Putamen (tissue), 1 donor: ENCODE measurements at regions not wholly inside any gene's neighbourhood (a gene's known extent, or its start where the extent isn't known, plus 50 kb on each side); places are given as distances from the start of the nearest gene placed in this dataset.
"Not testable (repeated sequence)": the region's sequence is repeated elsewhere in the genome, so short reads cannot be mapped to it uniquely, and the experiment has no call there.

Experiments
- DNase-seq: peaks from one replicate; pipeline ENCODE4 v3.0.0-alpha.2; 2016; ENCODE audit warnings: low spot score

DNA sequence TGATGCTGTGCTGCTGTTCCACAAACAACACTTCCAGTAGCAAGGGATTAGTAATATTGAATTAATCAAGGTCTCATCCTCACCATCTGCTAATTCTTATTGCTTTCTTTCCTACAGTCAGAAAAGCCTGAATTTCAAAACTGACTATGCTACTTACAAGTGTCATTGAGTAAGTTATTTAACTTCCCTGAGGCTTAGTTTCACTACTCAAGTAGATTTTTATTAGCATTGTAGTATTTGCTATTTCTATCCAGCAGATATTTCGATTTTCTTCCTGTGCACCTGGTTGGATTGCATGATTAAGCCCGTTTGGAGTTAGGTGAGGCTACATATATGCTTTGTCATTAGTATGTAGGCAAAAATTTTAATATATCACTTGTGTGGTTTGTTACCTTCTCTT lies 591.5 kb downstream of the TRHDE start:
- no peak for DNase-seq

DNA sequence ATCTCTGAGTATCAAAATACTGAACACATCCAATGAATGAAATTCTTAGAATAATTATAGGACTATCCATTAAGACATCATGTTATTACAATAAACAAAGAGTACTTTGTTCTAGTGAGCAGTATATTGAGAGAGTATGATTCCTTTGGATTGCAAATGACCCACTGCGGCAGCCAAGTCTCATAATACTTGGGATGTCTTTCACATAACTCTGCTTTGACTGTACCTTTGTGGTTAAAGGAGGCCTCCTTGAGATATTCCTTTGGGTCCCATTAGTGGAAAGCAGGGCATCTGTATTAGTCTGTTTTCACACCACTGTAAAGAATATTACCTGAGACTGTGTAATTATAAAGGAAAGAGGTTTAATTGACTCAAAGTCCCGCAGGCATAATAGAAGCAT lies 593.8 kb downstream of the TRHDE start:
- DNase-seq = no peak

DNA sequence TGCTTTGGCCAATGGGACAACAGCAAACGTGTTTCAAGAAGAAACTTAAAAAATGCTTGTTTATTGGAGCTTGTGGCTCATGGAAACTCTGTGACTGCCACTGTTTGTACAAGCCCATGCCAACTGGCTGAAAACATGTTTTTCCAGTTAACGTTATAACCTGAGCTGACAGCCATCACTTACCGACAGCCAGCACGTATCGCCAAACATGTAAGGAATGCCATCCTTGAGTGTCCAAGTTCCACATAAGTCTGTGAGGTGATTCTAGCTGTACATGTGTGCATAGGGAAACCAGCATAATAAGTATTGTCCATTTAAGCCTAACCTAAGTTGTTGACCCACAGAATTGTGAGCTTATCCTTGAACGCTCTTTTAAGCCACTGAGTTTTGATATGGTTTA lies 596.9 kb downstream of the TRHDE start:
- DNase-seq = no peak

DNA sequence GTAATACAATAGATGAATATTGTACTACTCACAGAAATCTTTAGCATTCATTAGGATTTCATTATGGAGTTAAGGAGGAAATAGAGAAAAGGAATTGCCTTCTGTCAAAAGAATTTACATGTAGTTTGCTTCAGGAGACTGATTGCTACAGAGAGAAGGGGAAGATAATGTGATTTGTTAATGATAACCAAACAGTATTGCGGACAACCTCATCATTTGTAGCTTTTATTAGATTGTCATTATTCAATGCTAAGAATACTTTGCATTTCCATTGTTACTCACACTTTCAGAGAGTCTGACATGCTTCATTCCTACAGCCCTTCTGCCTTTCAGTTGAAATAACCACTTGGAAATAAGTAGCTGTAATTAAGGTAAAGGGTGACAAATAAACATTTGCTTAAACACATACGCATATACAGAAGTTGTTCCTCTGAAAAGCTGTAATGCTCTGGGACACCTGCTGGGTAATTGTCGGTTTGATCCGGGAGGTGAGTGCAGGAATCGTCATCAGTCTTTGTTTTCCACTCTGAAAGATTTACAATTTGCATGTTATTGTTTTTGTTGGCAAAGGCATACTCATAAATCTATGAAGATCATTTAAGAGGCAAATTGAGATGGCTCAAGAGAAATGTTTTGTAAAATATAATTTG lies 600.2 kb downstream of the TRHDE start:
- no peak for DNase-seq

DNA sequence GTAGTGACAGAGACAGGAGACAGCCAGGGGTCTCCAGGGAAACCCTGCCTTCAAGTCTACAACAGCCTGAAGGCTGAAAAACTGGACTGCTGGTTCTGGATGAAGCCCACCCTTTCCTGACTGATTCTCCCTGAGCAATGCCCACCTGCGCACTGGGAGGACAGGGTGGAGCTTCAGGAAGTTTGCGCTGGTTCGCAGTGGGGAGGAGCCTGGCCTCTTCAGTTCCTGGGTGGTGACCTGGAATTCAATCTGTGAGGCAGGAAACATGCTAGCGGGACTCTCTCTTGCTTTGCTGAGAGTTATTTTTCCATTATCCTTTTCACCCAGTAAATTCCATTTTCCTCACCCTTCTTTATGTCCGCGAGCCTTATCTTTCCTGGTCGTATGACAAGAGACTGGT lies 600.8 kb downstream of the TRHDE start:
- no peak for DNase-seq

DNA sequence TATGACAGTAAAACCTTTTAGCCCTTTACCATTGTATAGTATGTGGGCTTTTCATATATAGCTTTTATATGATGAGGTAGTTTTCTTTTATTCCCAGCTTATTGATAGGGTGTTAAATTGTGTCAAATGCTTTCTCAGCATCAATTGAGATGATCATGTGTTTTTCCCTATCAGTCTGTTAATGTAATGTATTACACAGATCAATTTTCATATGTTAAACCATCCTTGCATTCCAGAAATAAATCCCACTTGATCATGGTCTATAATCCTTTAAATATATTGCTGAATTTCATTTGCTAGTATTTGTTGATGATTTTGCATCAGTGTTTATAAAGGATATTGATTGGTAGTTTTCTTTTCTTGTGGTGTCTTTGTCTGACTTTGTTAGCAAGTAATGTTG lies 603.9 kb downstream of the TRHDE start:
- DNase-seq = no peak

DNA sequence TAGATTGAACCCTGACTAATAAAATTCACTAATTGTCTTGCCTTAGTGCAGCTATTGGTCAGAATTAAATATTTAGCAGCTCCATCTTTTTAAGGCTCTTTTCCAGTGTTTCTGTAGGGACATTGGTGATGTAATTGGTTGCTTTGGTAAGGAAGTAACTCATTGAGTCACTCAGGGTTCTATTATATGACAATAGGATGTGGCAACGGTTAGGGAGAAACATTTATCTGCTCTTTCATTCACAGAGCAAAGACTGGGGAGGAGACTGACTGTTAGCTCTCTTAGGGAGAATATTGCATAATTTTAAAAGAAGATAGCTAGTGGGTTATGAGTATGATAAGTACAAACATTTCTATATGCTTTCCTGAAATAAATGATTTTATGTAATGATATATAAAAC lies 616.5 kb downstream of the TRHDE start:
- no peak for DNase-seq

DNA sequence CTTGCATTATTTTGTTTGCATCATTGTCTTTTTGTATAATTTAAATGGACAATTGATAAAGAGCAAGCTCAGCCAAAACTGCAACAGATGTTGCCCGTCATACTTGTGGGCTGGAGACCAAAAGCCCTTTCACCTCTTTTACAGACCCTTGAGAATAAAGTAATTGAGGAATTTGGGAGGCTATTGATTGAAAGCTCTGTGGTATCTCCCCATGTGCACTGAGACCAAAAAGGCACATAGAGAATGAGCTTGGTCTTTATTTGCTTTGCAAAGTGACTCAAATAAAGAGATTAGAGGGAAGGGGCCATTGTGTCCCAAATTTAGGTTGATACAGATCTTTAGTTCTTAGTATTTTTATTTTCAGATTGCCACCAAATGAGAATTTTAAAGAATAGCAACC lies 617.6 kb downstream of the TRHDE start:
- no peak for DNase-seq

DNA sequence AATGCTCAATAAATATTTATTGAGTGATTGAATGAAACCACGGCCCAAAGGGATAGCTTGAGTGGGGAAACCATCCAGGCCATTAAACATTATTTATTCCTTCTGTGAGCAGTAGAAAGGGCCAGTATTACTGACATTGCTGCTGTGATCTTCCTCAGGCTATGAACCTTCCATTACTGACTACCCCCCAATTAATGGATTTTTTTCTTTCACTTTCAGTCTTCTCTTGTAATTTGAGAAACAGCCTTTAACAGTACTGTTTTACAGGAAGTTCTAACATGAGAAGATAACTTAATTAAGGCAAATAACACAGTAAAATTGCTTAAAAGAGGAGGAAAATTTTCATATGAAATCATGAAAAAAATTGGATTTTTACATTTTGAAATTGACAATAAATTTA lies 629.5 kb downstream of the TRHDE start:
- DNase-seq = no peak

DNA sequence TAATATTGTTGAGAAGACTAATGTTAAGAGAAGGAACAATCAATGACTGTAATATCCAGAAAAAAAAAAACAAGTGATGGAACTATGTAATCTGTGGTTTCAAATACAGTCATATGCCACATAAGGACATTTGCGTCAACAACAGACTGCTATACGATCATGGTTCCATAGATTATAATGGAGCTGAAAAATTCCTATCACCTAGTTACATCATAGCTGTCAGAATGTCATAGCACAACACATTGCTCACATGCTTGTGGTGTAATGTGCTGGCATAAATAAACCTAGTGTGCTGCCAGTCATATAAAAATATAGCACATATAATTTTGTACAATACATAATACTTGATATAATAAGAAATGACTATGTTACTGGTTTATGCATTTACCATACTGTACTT lies 653.5 kb downstream of the TRHDE start:
- no peak for DNase-seq

DNA sequence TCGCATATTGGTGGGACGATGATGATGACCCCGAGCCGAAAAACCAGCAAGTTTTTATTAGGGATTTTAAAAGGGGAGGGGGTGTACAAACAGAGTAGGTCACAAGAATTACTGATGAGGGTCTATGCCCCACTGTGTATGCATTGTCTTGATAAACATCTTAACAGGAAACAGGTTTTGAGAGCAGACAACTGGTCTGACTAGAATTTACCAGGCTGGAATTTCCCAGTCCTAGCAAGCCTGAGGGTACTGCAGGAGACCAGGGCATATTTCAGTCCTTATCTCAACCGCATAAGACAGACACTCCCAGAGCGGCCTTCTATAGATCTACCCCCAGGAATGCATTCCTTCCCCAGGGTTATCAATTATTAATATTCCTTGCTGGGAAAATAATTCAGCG lies 659.7 kb downstream of the TRHDE start:
- DNase-seq = not testable (repeated sequence)

DNA sequence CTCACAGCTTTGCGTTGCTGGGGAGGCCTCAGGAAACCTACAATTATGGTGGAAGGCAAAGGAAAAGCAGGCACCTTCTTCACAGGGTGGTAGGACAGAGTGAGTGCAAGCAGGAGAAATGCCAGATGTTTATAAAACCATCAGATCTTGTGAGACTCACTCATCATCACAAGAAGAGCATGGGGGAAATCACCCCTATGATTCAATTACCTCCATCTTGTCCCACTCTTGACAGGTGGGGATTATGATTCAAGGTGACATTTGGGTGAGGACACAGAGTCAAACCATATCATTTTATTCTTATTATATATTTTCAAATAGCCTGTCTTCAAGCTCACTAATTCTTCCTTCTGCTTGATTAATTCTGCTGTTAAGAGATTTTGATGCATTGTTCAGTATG lies 665.3 kb downstream of the TRHDE start:
- no peak for DNase-seq

DNA sequence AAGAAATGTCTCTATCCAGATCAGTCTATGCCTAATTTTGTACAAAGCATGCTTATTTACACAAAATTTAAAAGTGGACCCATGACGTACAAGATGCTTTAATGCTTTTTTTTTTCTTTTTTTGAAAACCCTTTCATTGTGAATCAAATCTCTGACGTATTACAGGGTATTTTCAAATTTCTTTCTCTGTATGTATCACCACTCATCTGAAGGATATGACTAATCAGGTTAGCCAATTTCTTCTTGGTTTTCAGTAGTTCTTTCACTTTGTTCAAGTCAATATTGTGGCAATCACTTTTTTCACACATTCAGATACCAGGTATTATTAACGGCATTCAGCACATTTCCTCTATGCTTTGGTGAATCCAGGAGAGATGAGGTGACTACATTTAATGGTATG lies 685.3 kb downstream of the TRHDE start:
- no peak for DNase-seq

DNA sequence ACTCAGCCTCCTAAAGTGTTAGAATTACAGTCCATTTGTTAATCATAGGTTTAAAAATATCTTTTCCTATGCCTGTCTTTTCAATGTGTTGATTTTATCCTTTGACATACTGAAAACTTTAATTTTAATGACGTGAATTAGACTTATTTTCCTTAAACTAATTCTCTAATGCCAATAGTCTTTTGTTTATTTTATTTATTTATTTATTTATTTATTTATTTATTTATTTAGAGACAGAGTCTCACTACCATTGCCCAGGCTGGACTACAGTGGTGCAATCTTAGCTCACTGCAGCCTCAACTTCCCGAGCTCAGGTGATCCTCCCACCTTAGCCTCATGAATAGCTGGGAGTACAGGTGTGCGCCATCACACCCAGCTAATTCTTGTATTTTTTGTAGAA lies 694.5 kb downstream of the TRHDE start:
- DNase-seq = no peak

DNA sequence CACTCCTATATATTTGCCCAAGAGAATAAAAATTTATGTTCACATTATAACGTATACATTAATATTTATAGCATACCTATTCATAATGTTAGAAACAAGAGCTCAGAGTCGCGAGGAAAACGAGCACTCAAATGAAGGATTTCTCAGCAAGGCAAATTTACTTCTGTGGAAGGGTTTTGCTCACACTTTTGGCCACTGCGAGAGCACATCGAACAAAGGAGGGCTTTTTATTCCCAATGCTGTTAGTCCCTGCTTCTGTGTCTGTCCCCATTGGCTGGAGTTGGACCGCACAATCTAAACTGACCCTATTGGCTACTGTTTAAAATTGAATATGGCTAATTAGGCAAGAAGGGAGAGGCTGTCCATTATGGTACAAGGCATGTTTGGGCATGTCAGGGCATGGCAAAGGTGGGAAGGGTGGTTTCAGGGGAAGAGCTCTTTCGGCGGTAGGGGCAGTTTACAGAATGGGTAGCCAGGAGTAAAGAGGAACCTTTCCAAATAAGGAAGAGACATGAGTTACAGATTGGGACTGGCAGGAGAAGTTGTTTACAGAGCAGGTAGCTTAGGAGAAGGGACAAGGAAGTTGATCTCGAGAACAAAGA lies 702.9 kb downstream of the TRHDE start:
- DNase-seq = no peak

DNA sequence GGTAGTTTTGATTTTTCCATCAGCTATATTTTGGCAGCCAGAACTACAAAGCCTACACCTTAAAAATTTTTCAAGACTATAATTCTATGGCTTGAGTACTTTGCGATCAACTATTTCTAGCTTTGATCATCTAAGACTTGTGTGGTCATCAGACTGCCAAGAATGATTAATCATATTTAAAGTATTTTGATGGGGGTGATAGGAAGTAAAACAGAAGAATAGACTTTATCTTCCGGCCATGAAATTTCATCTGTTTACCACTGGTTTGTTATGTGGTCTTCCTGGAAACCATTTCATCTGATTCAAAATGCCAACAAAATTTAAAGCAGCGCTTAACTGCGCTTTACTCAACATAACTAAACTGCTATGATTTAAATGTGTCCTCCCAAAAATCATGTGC lies 706.8 kb downstream of the TRHDE start:
- DNase-seq = no peak

DNA sequence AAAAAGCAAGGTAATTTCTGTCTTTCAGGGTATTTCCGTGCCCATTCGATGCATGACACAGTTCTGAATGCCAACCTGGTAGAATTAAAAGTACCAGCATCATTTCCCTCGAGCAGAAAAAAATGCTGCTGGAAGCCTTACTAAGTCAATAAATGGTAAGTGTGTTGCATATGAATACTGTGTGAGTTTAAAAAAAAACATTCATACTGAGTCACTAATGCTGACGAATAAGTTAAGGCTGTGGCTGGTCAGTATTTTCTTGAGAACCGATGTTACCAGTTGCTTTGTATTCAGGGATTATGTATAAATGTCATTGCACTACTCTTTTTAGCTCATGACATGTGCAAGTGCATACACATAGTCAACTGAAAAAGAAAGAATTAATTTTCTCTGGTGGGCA lies 710.2 kb downstream of the TRHDE start:
- DNase-seq = no peak

DNA sequence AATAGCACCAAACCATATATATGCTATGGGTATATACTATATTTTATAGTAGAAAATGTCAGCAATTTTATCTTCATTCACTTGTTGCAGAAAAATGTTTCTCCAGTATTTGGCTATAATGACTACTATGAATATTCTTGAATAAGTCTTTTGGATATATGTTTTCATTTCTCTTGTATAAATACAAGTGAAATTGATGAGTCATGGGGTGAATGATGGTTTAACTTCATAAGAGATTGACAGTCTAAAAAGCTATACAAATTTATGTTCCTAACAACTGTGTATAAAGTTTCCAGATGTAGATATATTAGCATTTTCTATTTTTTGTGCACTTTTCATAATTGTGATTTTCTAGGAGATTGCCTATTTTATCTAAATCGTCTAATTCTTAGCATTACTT lies 714.8 kb downstream of the TRHDE start:
- DNase-seq = no peak

DNA sequence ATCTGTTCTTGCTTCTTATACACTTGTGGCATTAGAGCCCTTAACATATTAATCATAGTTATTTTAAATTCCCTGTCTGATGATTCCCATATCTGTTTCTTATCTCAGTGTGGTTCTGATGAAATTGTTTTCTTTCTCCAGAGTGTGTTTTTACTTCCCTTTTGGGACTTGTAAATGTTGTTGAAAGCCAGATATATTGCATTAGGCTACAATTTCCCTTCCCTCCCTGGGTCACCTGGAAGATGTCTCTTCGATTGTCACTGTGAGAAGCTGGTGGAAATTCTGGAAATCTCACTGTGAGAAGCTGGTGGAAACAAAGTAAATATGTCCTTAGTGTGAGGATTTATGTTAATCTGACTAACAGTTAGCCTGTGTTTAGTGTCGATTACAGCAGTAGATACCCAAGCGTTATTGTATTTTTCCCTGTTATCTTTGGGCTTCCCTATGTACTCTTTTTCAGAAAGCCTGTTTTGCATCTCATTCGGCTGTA lies 717.3 kb downstream of the TRHDE start:
- DNase-seq = no peak

DNA sequence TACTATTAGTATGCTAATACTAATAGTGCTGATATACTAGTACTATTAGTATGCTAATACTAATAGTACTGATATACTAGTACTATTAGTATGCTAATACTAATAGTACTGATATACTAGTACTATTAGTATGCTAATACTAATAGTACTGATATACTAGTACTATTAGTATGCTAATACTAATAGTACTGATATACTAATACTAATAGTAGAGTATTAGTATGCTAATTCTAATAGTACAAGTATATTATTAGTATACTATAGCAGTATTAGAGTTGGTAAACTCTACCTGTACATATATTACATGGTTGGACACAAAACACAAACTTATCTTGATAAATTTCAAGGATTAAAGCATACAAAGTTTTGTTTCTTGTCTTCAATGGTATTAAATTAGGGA lies 722.9 kb downstream of the TRHDE start:
- DNase-seq = not testable (repeated sequence)

DNA sequence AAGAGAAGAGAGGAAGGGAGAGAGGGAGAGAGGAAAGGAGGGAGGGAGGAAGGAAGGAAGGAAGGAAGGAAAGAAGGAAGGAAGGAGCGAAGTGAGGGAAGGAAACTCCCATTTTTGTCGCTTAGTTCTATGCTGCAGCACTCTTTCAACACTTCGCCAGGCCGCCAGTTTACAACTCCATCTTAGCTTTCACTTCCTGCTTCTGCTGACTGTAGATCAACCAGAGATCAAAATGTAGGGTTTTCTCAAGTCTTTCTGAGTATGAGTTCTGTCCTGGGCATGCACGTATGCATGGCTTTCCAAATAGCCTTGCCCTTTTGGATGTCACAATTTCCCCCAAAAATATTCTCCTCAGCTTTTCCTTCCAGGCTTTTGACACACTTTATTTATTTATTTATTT lies 723.4 kb downstream of the TRHDE start:
- DNase-seq = no peak

DNA sequence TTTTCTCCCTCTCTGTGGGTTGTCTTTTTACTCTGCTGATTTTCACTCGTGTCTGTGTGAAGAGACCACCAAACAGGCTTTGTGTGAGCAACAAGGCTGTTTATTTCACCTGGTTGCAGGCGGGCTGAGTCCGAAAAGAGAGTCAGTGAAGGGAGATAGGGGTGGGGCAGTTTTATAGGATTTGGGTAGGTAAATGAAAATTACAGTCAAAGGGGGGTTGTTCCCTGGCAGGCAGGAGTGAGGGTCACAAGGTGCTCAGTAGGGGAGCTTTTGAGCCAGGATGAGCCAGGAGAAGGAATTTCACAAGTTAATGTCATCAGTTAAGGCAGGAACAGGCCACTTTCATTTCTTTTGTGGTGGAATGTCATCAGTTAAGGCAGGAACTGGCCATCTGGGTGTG lies 729.6 kb downstream of the TRHDE start:
- not testable (repeated sequence) for DNase-seq

DNA sequence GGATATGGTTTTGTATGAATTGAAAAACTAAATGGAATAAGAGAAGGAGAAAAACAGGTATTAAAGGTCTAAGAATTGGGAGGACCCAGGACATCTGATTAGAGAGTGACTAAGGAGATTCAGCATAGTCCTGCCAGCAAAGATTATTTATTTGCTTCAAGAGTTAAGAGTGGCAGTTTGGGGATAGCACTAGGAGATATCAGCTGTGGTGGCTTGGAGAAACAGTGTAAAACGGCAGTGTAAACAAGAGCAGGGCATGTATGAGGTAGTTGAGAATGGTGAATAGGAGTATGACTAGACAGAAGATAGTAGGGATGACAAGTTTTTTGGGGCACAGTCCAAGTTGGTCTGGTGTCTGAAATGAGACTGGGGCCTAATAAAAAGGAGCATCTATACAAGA lies 730.3 kb downstream of the TRHDE start:
- not testable (repeated sequence) for DNase-seq

DNA sequence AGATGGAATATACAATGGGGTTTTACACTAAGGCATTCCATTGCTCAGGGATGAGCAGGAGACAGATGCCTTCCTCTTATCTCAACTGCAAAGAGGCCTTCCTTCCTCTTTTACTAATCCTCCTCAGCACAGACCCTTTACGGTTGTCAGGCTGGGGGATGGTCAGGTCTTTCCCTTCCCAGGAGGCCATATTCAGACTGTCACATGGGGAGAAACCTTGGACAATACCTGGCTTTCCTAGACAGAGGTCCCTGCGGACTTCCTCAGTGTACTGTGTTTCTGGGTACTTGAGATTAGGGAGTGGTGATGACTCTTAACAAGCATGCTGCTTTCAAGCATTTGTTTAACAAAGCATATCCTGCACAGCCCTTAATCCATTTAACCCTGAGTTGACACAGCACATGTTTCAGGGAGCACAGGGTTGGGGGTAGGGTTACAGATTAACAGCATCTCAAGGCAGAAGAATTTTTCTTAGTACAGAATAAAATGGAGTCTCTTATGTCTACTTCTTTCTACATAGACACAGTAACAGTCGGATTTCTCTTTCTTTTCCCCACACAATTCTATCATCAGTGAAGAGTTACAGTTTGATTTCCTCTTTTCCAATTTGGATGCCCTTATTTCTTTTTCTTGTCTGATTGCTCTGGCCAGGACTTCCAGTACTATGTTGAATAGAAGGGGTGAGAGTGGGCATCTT lies 737.1 kb downstream of the TRHDE start:
- not testable (repeated sequence) for DNase-seq
